GM19468 (cell line): ENCODE measurements at regions not wholly inside any gene's neighbourhood (a gene's known extent, or its start where the extent isn't known, plus 50 kb on each side); places are given as distances from the start of the nearest gene placed in this dataset.
"Not testable (repeated sequence)": the region's sequence is repeated elsewhere in the genome, so short reads cannot be mapped to it uniquely, and the experiment has no call there.

Source experiments
- ATAC-seq: cut with Tn5 transposase; IDR thresholded peaks from one replicate; pipeline ENCODE4 v1.9.1; 2021; ENCODE audit warnings: mild to moderate bottlenecking, moderate library complexity, moderate number of reproducible peaks; ENCODE audit not compliant: unreplicated experiment; ENCODE audit errors: extremely low read depth

- ATAC-seq = no peak
Observed at GRCh38 chr5:160479220-160479619, 57.6 kb downstream of the PTTG1 start.

GRCh38 chr5:160479926-160480325 is 58.3 kb downstream of the PTTG1 start:
- no peak for ATAC-seq

GRCh38 chr5:160480652-160481051 is 59.0 kb downstream of the PTTG1 start:
- ATAC-seq = no peak

- no peak for ATAC-seq
Observed at GRCh38 chr5:160484678-160485077, 63.0 kb downstream of the PTTG1 start.

GRCh38 chr5:160485364-160485969 is 63.8 kb downstream of the PTTG1 start:
- ATAC-seq = no peak

GRCh38 chr5:160486573-160486972 is 64.9 kb downstream of the PTTG1 start:
- ATAC-seq = no peak

GRCh38 chr5:160488394-160489325 is 67.0 kb downstream of the PTTG1 start:
- no peak for ATAC-seq

- no peak for ATAC-seq
Observed at GRCh38 chr5:160491438-160491837, 69.8 kb downstream of the PTTG1 start.

- no peak for ATAC-seq
Observed at GRCh38 chr5:160492565-160492964, 70.9 kb downstream of the PTTG1 start.

- no peak for ATAC-seq
Observed at GRCh38 chr5:160493806-160494338, 72.2 kb downstream of the PTTG1 start.

- no peak for ATAC-seq
Observed at GRCh38 chr5:160494451-160494850, 72.8 kb downstream of the PTTG1 start.

- ATAC-seq = peak; percentile 37
Observed at GRCh38 chr5:160496334-160496733, 74.7 kb downstream of the PTTG1 start.

- no peak for ATAC-seq
Observed at GRCh38 chr5:160496784-160497183, 75.1 kb downstream of the PTTG1 start.

- ATAC-seq = no peak
Observed at GRCh38 chr5:160497878-160498277, 76.2 kb downstream of the PTTG1 start.

- not testable (repeated sequence) for ATAC-seq
Observed at GRCh38 chr5:160498441-160499043, 76.9 kb downstream of the PTTG1 start.

GRCh38 chr5:160500786-160501779 is 79.4 kb downstream of the PTTG1 start:
- ATAC-seq = no peak

- ATAC-seq = no peak
Observed at GRCh38 chr5:160504906-160505305, 83.3 kb downstream of the PTTG1 start.

- ATAC-seq = peak; percentile 71
Observed at GRCh38 chr5:160506006-160507004, 84.7 kb downstream of the PTTG1 start.
